HEK293T (cell line): ENCODE measurements at regions not wholly inside any gene's neighbourhood (a gene's known extent, or its start where the extent isn't known, plus 50 kb on each side); places are given as distances from the start of the nearest gene placed in this dataset.

Experiments
- CTCF ChIA-PET: fragments of 350-600 bp; formaldehyde crosslinking; extraction: SDS; loops from one replicate; lab custom pipeline; 2021; ENCODE audit warnings: antibody characterized with exemption, inconsistent platforms; lab: Yijun Ruan, JAX
- POLR2A ChIA-PET: fragments of 350-600 bp; formaldehyde crosslinking; extraction: SDS; loops from one replicate; lab custom pipeline; 2020; ENCODE audit warnings: antibody characterized with exemption, inconsistent platforms; lab: Yijun Ruan, JAX
- DNase-seq: peaks from one replicate; pipeline ENCODE4 v3.0.0; 2012; ENCODE audit warnings: mixed read lengths; ENCODE audit errors: extremely low spot score
- CTBP1 ChIP-seq: fragments of 450-650 bp; IDR thresholded peaks from 2 replicates; pipeline ENCODE4 v1.6.1; 2016; ENCODE audit warnings: borderline replicate concordance
- ELF4 ChIP-seq: fragments of 450-650 bp; IDR thresholded peaks from 2 replicates; pipeline ENCODE4 v1.6.1; 2017; ENCODE audit warnings: antibody characterized with exemption
- HDGF ChIP-seq: fragments of 450-650 bp; IDR thresholded peaks from 2 replicates; pipeline ENCODE4 v1.6.1; 2017; ENCODE audit warnings: antibody characterized with exemption, borderline replicate concordance
- L3MBTL2 ChIP-seq: fragments of 450-650 bp; conservative IDR thresholded peaks from 2 replicates; pipeline ENCODE4 v1.6.1; 2016; ENCODE audit warnings: mild to moderate bottlenecking
- SP1 ChIP-seq: fragments of 450-650 bp; IDR thresholded peaks from 2 replicates; pipeline ENCODE4 v1.6.1; 2017
- TARDBP ChIP-seq: fragments of 450-650 bp; IDR thresholded peaks from 2 replicates; pipeline ENCODE4 v1.6.1; 2016

GRCh38 chr14:101511199-101511598, 50.1 kb upstream of the DIO3 start:
- TF ChIP-seq ELF4 (no peak), TARDBP (no peak), SP1 (no peak), HDGF (no peak), CTBP1 (no peak), L3MBTL2 (no peak)
- ChIA-PET CTCF (no interaction called here), POLR2A (no interaction called here)
- DNase-seq, result no peak
